Psoas muscle (tissue), 7 donors: ENCODE measurements at regions not wholly inside any gene's neighbourhood (a gene's known extent, or its start where the extent isn't known, plus 50 kb on each side); places are given as distances from the start of the nearest gene placed in this dataset.

Experiments used
- ATAC-seq, 4 donors: fragments of 200-7000 bp; cut with Tn5 transposase; one replicate each; pipeline ENCODE4 v1.9.1; 2020; ENCODE audit warnings: moderate library complexity in 3 of 4, mild to moderate bottlenecking in 2 of 4
- DNase-seq, 2 donors: peaks; one replicate each; pipeline ENCODE4 v3.0.0-alpha.2; 2020
- H3K27ac ChIP-seq: fragments of 200-600 bp; one replicate; pipeline ENCODE4 v1.8.0; 2022
- H3K27me3 ChIP-seq, 3 donors: fragments of 200-600 bp in 1 of 3; one replicate each; pipeline versions ENCODE4 v1.6.1 to v1.8.0; 2013 to 2022; ENCODE audit warnings: low read length in 2 of 3, mild to moderate bottlenecking in 2 of 3, moderate library complexity in 1 of 3; ENCODE audit not compliant: insufficient read depth in 3 of 3
- H3K36me3 ChIP-seq, 2 donors: fragments of 200-600 bp in 1 of 2; one replicate each; pipeline versions ENCODE4 v1.6.1 to v1.8.0; 2013 to 2022; ENCODE audit warnings: low read depth in 1 of 2, mild to moderate bottlenecking in 1 of 2, moderate library complexity in 1 of 2; ENCODE audit not compliant: insufficient read depth in 1 of 2
- H3K4me1 ChIP-seq: fragments of 200-600 bp; one replicate; pipeline ENCODE4 v1.8.0; 2022
- H3K4me3 ChIP-seq: fragments of 200-600 bp; one replicate; pipeline ENCODE4 v1.8.0; 2022; ENCODE audit warnings: mild to moderate bottlenecking
- H3K9me3 ChIP-seq: fragments of 200-600 bp; one replicate; pipeline ENCODE4 v1.8.0; 2022
- CTCF ChIP-seq: fragments of 200-600 bp; IDR thresholded peaks from one replicate; pipeline ENCODE4 v1.8.0; 2022; ENCODE audit warnings: antibody characterized with exemption
- WGBS, 3 donors: extraction: QIAGEN DNeasy Blood & Tissue Kit; methylation state at CpG; one replicate each; pipeline versions ENCODE4 v1.1.6 to v1.1.7; 2013; 5-methylcytosine and 5-hydroxymethylcytosine counted together
- intact Hi-C, 2 donors: fragments of 100-400 bp; cut with DNase I; formaldehyde crosslinking; loops; one replicate each; pipeline versions ENCODE4 v1.11.0 to v1.14.2; 2022
- donor health status: healthy with polysubstance abuse.
- donor health status: DM: no; HTN: no; CAD: no; lungs with moderate emphysema.
- donor health status: Bipolar disorder and iron deficiency.
- donor health status: healthy.
- donor health status: DM: yes; HTN: yes; CAD: no.
- donor health status: DM: no; HTN: no; CAD: no.
- donor health status: DM: yes; HTN: yes; CAD: no.

DNA sequence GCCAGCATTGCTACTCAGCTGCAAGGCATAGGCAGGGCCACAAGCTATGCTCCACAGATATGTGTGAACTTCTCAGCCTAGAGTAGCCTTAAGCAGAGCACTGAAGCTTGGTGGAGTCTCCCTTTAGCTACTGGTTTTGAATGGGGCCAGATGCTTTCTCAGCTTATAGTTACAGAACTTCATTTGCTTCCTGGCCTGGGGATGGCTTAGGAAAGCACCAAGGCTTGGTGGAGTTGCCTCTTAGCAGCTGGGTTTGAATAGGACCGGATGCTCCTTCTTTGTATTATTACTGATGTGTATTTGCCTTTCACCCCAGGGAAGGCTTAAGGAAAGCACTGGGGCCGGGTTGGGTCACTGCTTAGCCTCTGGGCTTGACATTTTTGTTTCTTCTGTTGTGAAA is 497.8 kb upstream of the SEMA6A start:
- intact Hi-C loops, result no loop called here

DNA sequence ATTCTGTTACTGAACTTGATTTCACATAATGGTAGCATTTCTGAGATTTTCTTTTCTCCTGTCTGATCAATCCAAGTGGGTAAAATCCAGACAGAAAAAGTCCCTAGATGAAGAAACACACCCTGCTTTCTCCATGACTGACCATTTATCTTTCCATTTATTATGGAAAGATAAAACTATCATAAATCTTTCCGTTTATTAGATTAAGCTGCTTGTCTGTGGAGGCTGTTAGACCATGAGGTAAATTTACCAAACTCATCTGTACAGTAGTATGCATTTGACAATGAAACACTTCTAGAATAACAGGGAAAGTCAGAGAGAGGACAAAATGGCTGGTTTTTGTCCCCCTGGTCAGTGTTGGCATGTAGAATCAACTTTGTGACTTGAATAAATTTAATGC is 491.2 kb upstream of the SEMA6A start:
- WGBS, 3 donors, result 73 to 82% (median 78%) methylated on average over 1 of the region's 1 CpG
- intact Hi-C loops, result no loop called here
- TF ChIP-seq CTCF, result no peak

More for the DNA sequence above, 497.8 kb upstream of the SEMA6A start:
- peaks cover 13% of the 10 kb centered on the region for H3K9me3 ChIP-seq
- no peak overlapping the region for H3K4me3 ChIP-seq
- no peak overlapping the region for H3K27ac ChIP-seq
- no peaks in the 10 kb centered on the region for H3K27me3 ChIP-seq
- TF ChIP-seq CTCF, result no peak
- ATAC-seq (no peak), DNase-seq (no peak)
- no peaks in the 10 kb centered on the region for H3K4me1 ChIP-seq
- WGBS, 3 donors, result 92 to 94% (median 93%) methylated on average over 2 of the region's 2 CpGs
- no peaks in the 10 kb centered on the region for H3K36me3 ChIP-seq

DNA sequence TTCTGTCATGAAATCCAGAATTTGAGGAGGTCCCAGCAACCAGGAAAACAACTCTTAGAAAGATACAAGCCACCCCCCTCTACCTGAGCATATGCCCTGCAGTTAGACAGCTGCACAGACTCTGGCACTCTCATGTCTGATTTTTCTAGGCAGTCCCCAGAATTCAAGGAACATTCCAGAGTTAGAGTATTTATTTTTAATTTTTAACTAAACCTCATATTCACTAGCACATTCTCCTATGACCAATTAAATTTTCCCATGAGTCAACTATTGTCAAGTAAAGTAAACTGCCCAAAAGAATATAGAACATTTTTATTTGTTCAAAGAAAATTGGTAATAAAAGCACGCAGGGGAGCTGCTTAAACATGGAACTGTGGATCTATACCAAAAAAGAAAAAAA is 490.5 kb upstream of the SEMA6A start:
- no peaks in the 10 kb centered on the region for H3K27me3 ChIP-seq
- H3K9me3 ChIP-seq, result peaks cover 11% of the 10 kb centered on the region
- H3K4me3 ChIP-seq, result no peak overlapping the region
- intact Hi-C loops, result no loop called here
- H3K36me3 ChIP-seq, result no peaks in the 10 kb centered on the region
- ATAC-seq (no peak), DNase-seq (no peak)
- TF ChIP-seq CTCF, result no peak
- no peaks in the 10 kb centered on the region for H3K4me1 ChIP-seq
- WGBS, 3 donors, result 64 to 75% (median 70%) methylated on average over 1 of the region's 1 CpG
- H3K27ac ChIP-seq, result no peak overlapping the region

More for the DNA sequence above, 491.2 kb upstream of the SEMA6A start:
- no peak for DNase-seq
- no peak overlapping the region for H3K4me3 ChIP-seq
- H3K27me3 ChIP-seq, result no peaks in the 10 kb centered on the region
- no peaks in the 10 kb centered on the region for H3K36me3 ChIP-seq
- H3K27ac ChIP-seq, result no peak overlapping the region
- H3K4me1 ChIP-seq, result no peaks in the 10 kb centered on the region
- H3K9me3 ChIP-seq, result peaks cover 11% of the 10 kb centered on the region
- no peak for ATAC-seq

GRCh38 chr5:117060099-117060498 is 485.5 kb upstream of the SEMA6A start:
- no peaks in the 10 kb centered on the region for H3K4me1 ChIP-seq
- 87 to 96% (median 92%) methylated on average over 1 of the region's 1 CpG for WGBS, 3 donors
- DNase-seq (no peak), ATAC-seq (no peak)
- no peak for TF ChIP-seq CTCF
- H3K9me3 ChIP-seq, result no peaks in the 10 kb centered on the region
- no peak overlapping the region for H3K27ac ChIP-seq
- H3K27me3 ChIP-seq, result no peaks in the 10 kb centered on the region
- H3K36me3 ChIP-seq, result no peaks in the 10 kb centered on the region
- no peak overlapping the region for H3K4me3 ChIP-seq
- intact Hi-C loops, result no loop called here

GRCh38 chr5:117058740-117059139 is 484.1 kb upstream of the SEMA6A start:
- H3K4me1 ChIP-seq, result no peaks in the 10 kb centered on the region
- DNase-seq (no peak), ATAC-seq (no peak)
- no peaks in the 10 kb centered on the region for H3K27me3 ChIP-seq
- TF ChIP-seq CTCF, result no peak
- H3K27ac ChIP-seq, result no peak overlapping the region
- intact Hi-C loops, result no loop called here
- no peak overlapping the region for H3K4me3 ChIP-seq
- H3K36me3 ChIP-seq, result no peaks in the 10 kb centered on the region
- H3K9me3 ChIP-seq, result no peaks in the 10 kb centered on the region
